IPS-18c (cell line): ENCODE measurements at regions not wholly inside any gene's neighbourhood (a gene's known extent, or its start where the extent isn't known, plus 50 kb on each side); places are given as distances from the start of the nearest gene placed in this dataset.

Source experiments
- H3K4me3 ChIP-seq: 2 replicates; pipeline ENCODE4 v1.7.0; 2013; ENCODE audit warnings: low read depth, mild to moderate bottlenecking, low read length, moderate library complexity; ENCODE audit not compliant: insufficient read depth
- H3K9me3 ChIP-seq: one replicate; pipeline ENCODE4 v1.6.1; 2013; ENCODE audit warnings: mild to moderate bottlenecking, low read length, moderate library complexity; ENCODE audit not compliant: control insufficient read depth, insufficient read depth

- Histone ChIP-seq H3K9me3 (no peaks in the 10 kb centered on the region), H3K4me3 (no peak overlapping the region)
Measured at GRCh38 chr7:9778367-9778766, 1195.3 kb upstream of the PHF14 start.

- H3K4me3 ChIP-seq = no peak overlapping the region
- no peaks in the 10 kb centered on the region for H3K9me3 ChIP-seq
Measured at GRCh38 chr7:9781710-9782109, 1192.0 kb upstream of the PHF14 start.

- H3K4me3 ChIP-seq = no peak overlapping the region
- no peaks in the 10 kb centered on the region for H3K9me3 ChIP-seq
Measured at GRCh38 chr7:9782275-9782674, 1191.4 kb upstream of the PHF14 start.

- Histone ChIP-seq H3K9me3 (no peaks in the 10 kb centered on the region), H3K4me3 (no peak overlapping the region)
Measured at GRCh38 chr7:9785211-9785610, 1188.5 kb upstream of the PHF14 start.

GRCh38 chr7:9796241-9796640 lies 1177.4 kb upstream of the PHF14 start:
- H3K4me3 ChIP-seq = no peak overlapping the region
- H3K9me3 ChIP-seq = no peaks in the 10 kb centered on the region

- no peaks in the 10 kb centered on the region for H3K9me3 ChIP-seq
- H3K4me3 ChIP-seq = no peak overlapping the region
Measured at GRCh38 chr7:9822458-9823290, 1151.0 kb upstream of the PHF14 start.

GRCh38 chr7:9835199-9835598 lies 1138.5 kb upstream of the PHF14 start:
- H3K9me3 ChIP-seq = no peaks in the 10 kb centered on the region

GRCh38 chr7:9836671-9837070 lies 1137.0 kb upstream of the PHF14 start:
- Histone ChIP-seq H3K9me3 (no peaks in the 10 kb centered on the region), H3K4me3 (no peak overlapping the region)

More at GRCh38 chr7:9835199-9835598, 1138.5 kb upstream of the PHF14 start:
- no peak overlapping the region for H3K4me3 ChIP-seq

- no peak overlapping the region for H3K4me3 ChIP-seq
- H3K9me3 ChIP-seq = no peaks in the 10 kb centered on the region
Measured at GRCh38 chr7:9842301-9842700, 1131.4 kb upstream of the PHF14 start.

GRCh38 chr7:9846902-9847301 lies 1126.8 kb upstream of the PHF14 start:
- Histone ChIP-seq H3K4me3 (no peak overlapping the region), H3K9me3 (no peaks in the 10 kb centered on the region)

- Histone ChIP-seq H3K4me3 (no peak overlapping the region), H3K9me3 (no peaks in the 10 kb centered on the region)
Measured at GRCh38 chr7:9854605-9855004, 1119.1 kb upstream of the PHF14 start.

GRCh38 chr7:9856668-9857067 lies 1117.0 kb upstream of the PHF14 start:
- Histone ChIP-seq H3K4me3 (no peak overlapping the region), H3K9me3 (no peaks in the 10 kb centered on the region)

GRCh38 chr7:9863545-9863944 lies 1110.1 kb upstream of the PHF14 start:
- Histone ChIP-seq H3K4me3 (no peak overlapping the region), H3K9me3 (no peaks in the 10 kb centered on the region)

- H3K4me3 ChIP-seq = no peak overlapping the region
Measured at GRCh38 chr7:9869151-9869550, 1104.5 kb upstream of the PHF14 start.

GRCh38 chr7:9869566-9869965 lies 1104.1 kb upstream of the PHF14 start:
- Histone ChIP-seq H3K4me3 (no peak overlapping the region), H3K9me3 (no peaks in the 10 kb centered on the region)

More at GRCh38 chr7:9869151-9869550, 1104.5 kb upstream of the PHF14 start:
- no peaks in the 10 kb centered on the region for H3K9me3 ChIP-seq

GRCh38 chr7:9870674-9871073 lies 1103.0 kb upstream of the PHF14 start:
- Histone ChIP-seq H3K4me3 (no peak overlapping the region), H3K9me3 (no peaks in the 10 kb centered on the region)

- H3K4me3 ChIP-seq = no peak overlapping the region
- H3K9me3 ChIP-seq = no peaks in the 10 kb centered on the region
Measured at GRCh38 chr7:9874182-9874581, 1099.5 kb upstream of the PHF14 start.

GRCh38 chr7:9876053-9876452 lies 1097.6 kb upstream of the PHF14 start:
- Histone ChIP-seq H3K4me3 (no peak overlapping the region), H3K9me3 (no peaks in the 10 kb centered on the region)

GRCh38 chr7:9889554-9889953 lies 1084.1 kb upstream of the PHF14 start:
- H3K9me3 ChIP-seq = no peaks in the 10 kb centered on the region

More at GRCh38 chr7:9889554-9889953, 1084.1 kb upstream of the PHF14 start:
- no peak overlapping the region for H3K4me3 ChIP-seq
